ENCODE measurements at regions not wholly inside any gene's neighbourhood (a gene's known extent, or its start where the extent isn't known, plus 50 kb on each side); places are given as distances from the start of the nearest gene placed in this dataset.
A peak's percentile ranks its signal among the peaks of the same experiment; 100 is the strongest.
"Not testable (repeated sequence)": the region's sequence is repeated elsewhere in the genome, so short reads cannot be mapped to it uniquely, and the experiment has no call there.

GRCh38 chr21:28580585-28580984 is 412.1 kb downstream of the LTN1 start:
- DNase-seq: no peak

DNA sequence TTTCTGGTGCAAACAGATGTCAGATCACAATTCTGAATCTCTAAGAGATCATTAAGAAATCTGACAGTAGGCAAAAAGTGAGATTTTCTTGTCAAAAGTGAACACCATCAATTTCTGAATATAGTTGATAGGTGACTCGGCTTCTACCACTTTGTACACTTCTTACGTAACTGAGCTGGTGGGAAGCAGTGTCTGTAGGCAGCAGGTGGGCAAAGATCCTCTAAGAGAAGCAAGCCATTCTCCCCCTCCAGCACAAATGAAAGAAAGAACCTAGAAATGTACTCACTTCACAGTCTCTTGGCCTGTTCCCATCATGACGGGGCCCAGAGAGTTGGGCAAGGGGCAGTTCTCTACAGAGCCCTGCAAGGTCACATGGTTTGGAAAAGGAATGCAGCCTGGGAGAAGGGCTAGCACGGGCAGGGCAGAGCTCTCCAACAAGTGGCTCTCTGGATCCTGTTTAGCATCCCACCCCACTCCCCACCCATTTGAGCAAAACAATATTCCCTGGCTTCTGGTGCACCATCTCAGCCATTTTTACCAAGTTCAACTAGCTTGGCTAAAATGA is 412.6 kb downstream of the LTN1 start:
- DNase-seq: no peak

DNA sequence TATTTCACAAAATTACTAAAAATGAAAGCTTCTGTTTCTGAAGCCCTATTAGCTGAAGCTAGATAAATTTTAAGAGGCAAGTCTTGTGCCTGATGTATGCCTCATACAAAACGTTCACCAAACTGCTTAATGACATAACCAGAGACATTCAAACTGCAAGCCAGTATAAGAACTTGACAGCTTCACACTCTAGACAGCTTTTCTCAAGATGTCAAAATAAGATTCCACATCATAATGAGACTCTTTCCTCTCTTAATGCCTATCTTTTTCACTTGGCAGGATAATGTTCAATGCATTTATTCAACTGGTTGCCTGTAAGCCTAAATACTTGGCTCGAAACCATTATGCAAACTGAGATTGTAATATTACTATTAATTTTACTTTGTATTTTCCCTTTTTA is 424.0 kb downstream of the LTN1 start:
- no peak for DNase-seq

- not testable (repeated sequence) for DNase-seq
Measured at GRCh38 chr21:28563933-28564332, 428.7 kb downstream of the LTN1 start.

- DNase-seq: no peak
Measured at GRCh38 chr21:28561772-28562171, 430.9 kb downstream of the LTN1 start.

GRCh38 chr21:28554660-28555475 is 437.8 kb downstream of the LTN1 start:
- no peak for DNase-seq

GRCh38 chr21:28550057-28550825 is 442.4 kb downstream of the LTN1 start:
- DNase-seq: no peak

DNA sequence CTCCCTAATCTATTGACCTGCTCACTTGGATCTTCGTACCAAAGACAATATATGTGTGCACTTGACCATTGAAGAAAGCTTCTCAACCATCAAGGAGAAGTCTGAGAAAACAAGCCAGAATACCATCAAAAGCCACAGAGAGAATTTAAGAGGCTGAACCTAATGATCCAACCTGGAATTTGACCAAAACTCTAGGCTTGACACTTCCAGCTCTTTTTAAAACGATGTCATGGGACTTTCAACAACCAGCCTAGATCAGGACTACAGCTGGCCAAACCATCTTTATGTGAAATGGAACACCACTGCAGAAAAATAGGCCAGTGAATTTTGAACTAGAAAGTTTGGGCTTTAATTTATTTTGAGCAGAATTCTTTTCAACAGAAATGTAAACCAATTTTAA is 444.4 kb downstream of the LTN1 start:
- DNase-seq: no peak

- no peak for DNase-seq
Measured at GRCh38 chr21:28547766-28548165, 444.9 kb downstream of the LTN1 start.

- DNase-seq: no peak
Measured at GRCh38 chr21:28543975-28544374, 448.7 kb downstream of the LTN1 start.

- DNase-seq: no peak
Measured at GRCh38 chr21:28541371-28542112, 451.1 kb downstream of the LTN1 start.

DNA sequence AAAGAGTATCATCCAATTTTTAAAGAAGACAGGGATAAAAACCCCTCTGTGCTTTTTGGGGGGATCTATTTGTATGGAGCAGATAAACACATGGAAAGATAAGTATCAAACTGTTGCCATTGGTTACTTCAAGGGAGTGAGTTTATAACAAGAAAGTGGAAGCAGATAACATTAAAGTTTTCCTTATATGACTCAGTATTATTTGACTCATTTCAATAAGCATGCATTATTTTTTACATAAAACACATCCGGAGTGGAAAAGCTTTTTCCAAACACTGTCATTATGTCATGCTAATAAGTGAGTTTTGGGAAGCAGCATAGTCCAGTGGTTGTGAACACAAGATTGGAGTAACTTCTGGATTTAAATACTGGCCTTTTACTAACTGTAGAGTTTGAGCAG is 452.2 kb downstream of the LTN1 start:
- no peak for DNase-seq

DNA sequence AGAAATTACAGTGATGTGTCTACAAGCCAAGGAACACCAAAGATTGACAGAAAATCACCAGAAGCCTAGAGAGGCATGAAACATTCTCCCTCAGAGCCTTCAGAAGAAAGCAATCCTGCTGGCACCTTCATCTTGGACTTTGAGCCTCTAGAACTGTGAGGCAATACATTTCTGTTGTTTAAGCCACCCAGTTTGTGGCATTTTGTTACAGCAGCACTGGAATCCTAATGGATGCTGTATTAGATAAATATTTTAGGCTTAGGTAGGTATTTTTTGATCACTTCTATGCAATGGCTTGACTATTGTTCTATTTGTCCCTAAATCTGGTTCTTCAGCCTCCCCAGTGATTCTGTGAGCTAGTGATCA is 453.1 kb downstream of the LTN1 start:
- no peak for DNase-seq

DNA sequence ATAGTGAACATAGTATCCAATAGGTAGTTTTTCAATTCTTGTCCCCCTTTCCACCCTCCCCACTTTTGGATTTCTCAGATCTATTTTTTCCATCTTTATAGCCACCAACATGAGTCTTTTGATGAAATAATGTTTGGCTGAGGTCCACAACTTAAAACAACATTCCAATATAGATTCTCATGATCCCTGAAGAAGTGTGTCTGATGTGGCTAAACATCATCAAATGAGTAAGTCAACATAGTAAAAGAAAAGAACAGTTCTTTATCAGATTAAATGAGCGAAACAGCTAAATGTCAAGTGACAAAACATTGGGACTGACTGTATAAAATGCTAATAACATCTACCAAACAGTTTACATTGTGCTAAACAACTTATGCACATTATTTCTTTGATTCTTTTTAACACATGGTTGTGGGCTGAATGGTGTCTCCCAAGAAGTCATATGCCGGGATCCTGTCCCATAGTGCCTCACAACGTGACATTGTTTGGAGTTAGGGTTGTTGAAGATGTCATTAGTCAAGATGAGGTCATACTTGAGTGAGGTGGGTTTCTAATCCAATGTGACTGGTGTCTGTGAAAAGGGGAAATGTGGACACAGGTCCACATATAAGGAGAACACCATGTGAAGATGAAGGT is 453.6 kb downstream of the LTN1 start:
- no peak for DNase-seq

DNA sequence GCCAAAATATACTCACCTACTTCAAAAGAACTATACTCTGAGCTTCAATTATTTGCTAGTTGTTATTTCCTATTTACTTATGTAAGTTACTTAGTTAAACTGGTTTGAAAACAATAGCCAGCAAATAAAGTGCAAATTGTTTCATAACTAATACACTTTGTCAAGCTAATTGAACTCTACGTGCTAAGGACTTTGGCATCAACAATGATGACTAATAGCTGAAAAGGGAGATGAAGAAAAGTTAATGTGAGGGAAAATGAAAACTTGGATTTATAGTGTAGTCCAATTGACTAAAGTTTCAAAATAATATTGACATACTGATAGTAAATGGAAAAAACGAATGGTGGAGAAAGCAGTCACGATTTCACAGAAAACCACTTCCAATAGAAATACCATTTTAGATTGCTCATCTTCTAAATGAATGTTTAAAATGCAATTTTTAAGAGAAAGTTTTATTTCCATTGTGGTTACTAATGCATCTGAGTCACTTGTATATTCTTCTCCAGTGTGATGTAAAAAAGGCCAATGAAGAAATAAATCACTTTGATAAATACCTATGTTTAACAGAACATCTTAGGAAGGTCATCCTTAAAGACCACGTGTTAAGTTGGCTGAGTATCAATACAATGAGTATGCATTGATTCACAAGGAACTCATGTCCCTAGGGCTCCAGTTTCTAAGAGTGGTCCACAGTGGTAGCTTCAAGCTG is 455.2 kb downstream of the LTN1 start:
- DNase-seq: no peak

DNA sequence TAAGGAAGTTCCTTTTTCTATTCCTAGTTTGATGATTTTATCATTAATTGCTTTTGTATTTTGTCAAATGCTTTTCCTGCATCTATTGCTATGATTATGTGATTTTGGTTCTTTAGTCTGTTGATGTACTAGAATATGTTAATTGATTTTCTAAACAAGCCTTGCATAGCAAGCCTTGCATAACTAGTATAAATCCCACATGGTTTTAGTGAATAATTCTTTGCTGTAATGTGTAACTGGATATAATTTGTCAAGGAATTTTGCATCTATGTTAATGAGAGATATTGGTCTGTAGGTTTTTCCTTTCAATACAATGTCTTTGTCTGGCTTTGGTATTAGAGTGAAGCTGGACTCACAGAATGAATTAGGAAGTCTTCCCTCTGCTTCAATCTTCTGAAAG is 460.2 kb downstream of the LTN1 start:
- no peak for DNase-seq

- no peak for DNase-seq
Measured at GRCh38 chr21:28523367-28523766, 469.3 kb downstream of the LTN1 start.

GRCh38 chr21:28522014-28522799 is 470.5 kb downstream of the LTN1 start:
- DNase-seq: no peak

DNA sequence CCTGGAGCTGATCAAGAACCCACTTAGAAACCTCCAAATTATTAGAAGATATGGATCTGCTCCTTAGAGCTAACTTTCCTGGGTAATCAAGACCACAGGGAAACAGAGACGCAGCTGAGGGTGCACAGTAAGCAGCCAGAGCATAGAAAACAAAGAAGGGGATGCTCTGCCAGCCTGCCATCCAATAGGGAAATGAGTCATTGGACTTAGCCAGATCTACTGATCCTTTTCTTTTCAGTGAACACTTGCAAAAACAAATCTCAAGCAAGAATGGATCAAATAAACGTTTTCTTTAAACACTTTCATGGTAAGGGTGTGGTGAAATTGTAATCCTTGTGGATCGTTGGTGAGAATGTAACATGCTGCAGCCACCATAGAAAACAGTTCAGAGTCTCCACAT is 474.0 kb downstream of the LTN1 start:
- no peak for DNase-seq

- peak; percentile 11 for DNase-seq
Measured at GRCh38 chr21:28516991-28517592, 475.6 kb downstream of the LTN1 start.

- DNase-seq: no peak
Measured at GRCh38 chr21:28516021-28516420, 476.7 kb downstream of the LTN1 start.

Data from NCI-H2107 (cell line).